B cell (primary cell): ENCODE measurements at regions not wholly inside any gene's neighbourhood (a gene's known extent, or its start where the extent isn't known, plus 50 kb on each side); places are given as distances from the start of the nearest gene placed in this dataset.

Experiments used
- CTCF ChIP-seq: fragments of 200-600 bp; IDR thresholded peaks from one replicate; pipeline ENCODE4 v1.8.0; 2022; ENCODE audit warnings: antibody characterized with exemption, mild to moderate bottlenecking
- EZH2 ChIP-seq: IDR thresholded peaks from 2 replicates; pipeline ENCODE4 v1.6.1; 2012; ENCODE audit warnings: borderline replicate concordance, low read depth, mild to moderate bottlenecking, moderate library complexity, low read length; ENCODE audit not compliant: insufficient read depth, poor library complexity, severe bottlenecking

- no peak for TF ChIP-seq CTCF
- no peak for TF ChIP-seq EZH2
Measured at GRCh38 chr2:41905597-41906337, 142.1 kb upstream of the PKDCC start.
